GM12892 (cell line): ENCODE measurements at regions not wholly inside any gene's neighbourhood (a gene's known extent, or its start where the extent isn't known, plus 50 kb on each side); places are given as distances from the start of the nearest gene placed in this dataset.

ENCODE experiments used
- DNase-seq: peaks from one replicate; pipeline ENCODE4 v3.0.0; 2011; ENCODE audit not compliant: insufficient read length
- FAIRE-seq: peaks from 2 replicates; lab custom pipeline; 2011; peaks lifted over from hg19 to GRCh38; lab: Jason Lieb, UNC
- POLR2A ChIP-seq: IDR thresholded peaks from 2 replicates; pipeline ENCODE4 v1.6.1; 2011; ENCODE audit warnings: low read depth, low read length, control low read depth
- POLR2AphosphoS5 ChIP-seq: IDR thresholded peaks from 2 replicates; pipeline ENCODE4 v1.6.1; 2011; ENCODE audit warnings: low read depth, low read length, control low read depth
- TAF1 ChIP-seq: IDR thresholded peaks from 2 replicates; pipeline ENCODE4 v1.6.1; 2011; ENCODE audit warnings: low read depth, mild to moderate bottlenecking, control low read depth, low read length, borderline replicate concordance

GRCh38 chr16:22618842-22619241 is 108.2 kb downstream of the NPIPB5 start:
- DNase-seq = no peak
- no peak for TF ChIP-seq POLR2A
- no peak for TF ChIP-seq TAF1
- no peak for TF ChIP-seq POLR2AphosphoS5
- no peak for FAIRE-seq

DNA sequence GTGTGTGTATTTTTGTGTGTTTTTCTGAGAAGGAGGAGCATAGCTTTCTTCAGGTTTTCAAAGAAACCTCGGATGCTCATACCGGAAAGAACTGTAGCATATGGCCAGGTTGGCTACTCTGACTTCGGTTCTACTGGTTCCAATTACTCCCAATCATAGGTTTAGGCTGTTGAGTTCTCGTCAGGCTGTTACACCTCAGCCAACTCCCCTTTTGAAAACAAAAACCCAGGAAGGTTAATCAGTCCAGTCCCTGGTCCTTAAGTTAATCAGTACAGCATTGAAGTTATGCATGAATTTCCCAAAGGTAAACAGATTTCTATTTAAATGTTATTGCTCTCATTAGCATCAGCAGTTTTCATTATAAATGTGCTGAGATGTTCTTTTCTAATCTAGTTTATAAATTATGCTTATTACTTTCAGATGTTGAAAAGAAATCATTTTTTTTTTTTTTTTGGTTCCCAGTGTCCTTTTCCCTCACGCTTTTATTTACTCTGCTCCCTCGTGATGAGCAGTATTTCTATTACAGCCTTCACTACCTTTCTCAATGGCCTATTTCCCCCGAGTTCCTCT is 111.0 kb downstream of the NPIPB5 start:
- DNase-seq = no peak
- FAIRE-seq = no peak
- no peak for TF ChIP-seq POLR2A
- no peak for TF ChIP-seq POLR2AphosphoS5
- TF ChIP-seq TAF1 = no peak

DNA sequence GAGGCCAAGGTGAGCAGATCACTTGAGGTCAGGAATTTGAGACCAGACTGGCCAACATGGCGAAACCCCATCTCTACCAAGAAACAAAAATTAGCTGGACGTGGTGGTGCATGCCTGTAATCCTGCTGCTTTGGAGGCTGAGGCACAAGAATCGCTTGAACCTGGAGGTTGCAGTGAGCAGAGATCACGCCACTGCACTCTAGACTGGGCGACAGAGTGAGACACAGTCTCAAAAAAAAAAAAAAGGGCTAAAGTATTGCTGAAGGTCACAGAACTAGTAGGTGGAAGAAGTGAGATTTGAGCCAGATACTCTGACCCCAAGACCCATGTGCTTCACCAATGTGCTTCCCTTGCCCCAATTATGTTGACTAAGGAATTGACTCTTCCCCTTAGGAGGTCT is 112.0 kb downstream of the NPIPB5 start:
- FAIRE-seq (no peak), DNase-seq (no peak)
- TF ChIP-seq POLR2A (no peak), POLR2AphosphoS5 (no peak), TAF1 (no peak)

- no peak for DNase-seq
- FAIRE-seq = no peak
- no peak for TF ChIP-seq POLR2AphosphoS5
- no peak for TF ChIP-seq TAF1
Measured at GRCh38 chr16:22623351-22623781, 112.7 kb downstream of the NPIPB5 start.

GRCh38 chr16:22624038-22624799 is 113.5 kb downstream of the NPIPB5 start:
- DNase-seq = no peak
- TF ChIP-seq POLR2AphosphoS5 (no peak), TAF1 (no peak), POLR2A (no peak)
- FAIRE-seq = no peak

- TF ChIP-seq POLR2AphosphoS5 = no peak
- TF ChIP-seq POLR2A = no peak
- TF ChIP-seq TAF1 = no peak
- FAIRE-seq (no peak), DNase-seq (no peak)
Measured at GRCh38 chr16:22624800-22625533, 114.3 kb downstream of the NPIPB5 start.

GRCh38 chr16:22625967-22626366 is 115.3 kb downstream of the NPIPB5 start:
- no peak for TF ChIP-seq POLR2AphosphoS5
- no peak for TF ChIP-seq TAF1
- TF ChIP-seq POLR2A = no peak
- no peak for FAIRE-seq
- DNase-seq = no peak

DNA sequence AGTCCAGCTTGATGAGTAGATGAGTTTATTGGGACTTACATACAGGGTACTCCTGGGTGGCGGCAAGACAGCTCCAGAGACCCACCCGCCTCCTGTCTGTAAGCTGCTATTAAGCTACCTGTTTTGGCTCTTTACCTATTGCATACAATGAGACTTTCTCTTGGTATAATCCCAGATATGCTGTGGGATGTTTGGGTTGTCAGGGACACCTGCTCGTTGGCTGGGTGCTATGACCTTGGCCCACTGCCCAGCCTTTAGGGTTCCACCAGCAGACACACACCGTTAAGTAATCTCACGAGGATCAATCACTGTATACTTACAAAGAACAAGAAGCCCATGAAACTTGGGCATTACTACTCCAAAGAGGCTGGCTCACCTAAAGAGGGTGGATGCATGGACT is 116.4 kb downstream of the NPIPB5 start:
- FAIRE-seq = no peak
- TF ChIP-seq POLR2AphosphoS5 (no peak), TAF1 (no peak), POLR2A (no peak)
- no peak for DNase-seq

DNA sequence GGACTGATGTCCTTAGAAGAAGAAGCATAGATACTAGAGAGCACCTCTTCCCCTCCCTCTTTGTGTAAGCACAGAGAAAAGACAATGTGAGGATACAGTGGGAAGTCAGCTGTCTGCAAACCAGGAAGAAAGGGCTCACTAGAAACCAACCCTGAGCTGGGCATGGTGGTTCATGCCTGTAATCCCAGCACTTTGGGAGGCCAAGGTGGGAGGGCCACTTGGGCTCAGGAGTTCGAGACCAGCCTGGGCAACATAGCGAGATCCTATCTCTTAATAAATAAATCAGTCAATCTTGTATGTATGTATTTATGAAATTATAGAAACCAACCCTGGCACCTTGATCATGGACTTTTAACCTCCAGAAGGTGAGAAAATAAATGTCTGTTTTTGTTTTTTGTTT is 118.3 kb downstream of the NPIPB5 start:
- DNase-seq (no peak), FAIRE-seq (no peak)

GRCh38 chr16:22630242-22630641 is 119.6 kb downstream of the NPIPB5 start:
- TF ChIP-seq POLR2AphosphoS5 = no peak
- TF ChIP-seq TAF1 = no peak
- no peak for TF ChIP-seq POLR2A
- DNase-seq (no peak), FAIRE-seq (no peak)

More for the DNA sequence above, 118.3 kb downstream of the NPIPB5 start:
- TF ChIP-seq POLR2AphosphoS5 = no peak
- no peak for TF ChIP-seq TAF1
- no peak for TF ChIP-seq POLR2A

- no peak for FAIRE-seq
- no peak for DNase-seq
- TF ChIP-seq TAF1 = no peak
- no peak for TF ChIP-seq POLR2AphosphoS5
- no peak for TF ChIP-seq POLR2A
Measured at GRCh38 chr16:22631264-22631663, 120.6 kb downstream of the NPIPB5 start.
